ENCODE measurements at regions not wholly inside any gene's neighbourhood (a gene's known extent, or its start where the extent isn't known, plus 50 kb on each side); places are given as distances from the start of the nearest gene placed in this dataset.

- in situ Hi-C loops (cut with MboI; ENCODE audit: low sequenced_read_pairs, unreplicated experiment), result no loop called here
- DNase-seq (ENCODE audit: low spot score), result no peak
- TF ChIP-seq CTCF (IDR thresholded peaks at IDR 0.05; ENCODE audit: borderline replicate concordance, control extremely low read depth, extremely low read depth, insufficient read depth, missing control alignments), result no peak
Measured at GRCh38 chr5:145509336-145510136, 325.6 kb downstream of the PRELID2 start.

GRCh38 chr5:145506185-145506850, 328.8 kb downstream of the PRELID2 start:
- in situ Hi-C loops (cut with MboI; ENCODE audit: low sequenced_read_pairs, unreplicated experiment), result no loop called here
- no peak for TF ChIP-seq CTCF (IDR thresholded peaks at IDR 0.05; ENCODE audit: borderline replicate concordance, control extremely low read depth, extremely low read depth, insufficient read depth, missing control alignments)
- no peak for DNase-seq (ENCODE audit: low spot score)

GRCh38 chr5:145502906-145503305, 332.2 kb downstream of the PRELID2 start:
- TF ChIP-seq CTCF (IDR thresholded peaks at IDR 0.05; ENCODE audit: borderline replicate concordance, control extremely low read depth, extremely low read depth, insufficient read depth, missing control alignments), result no peak
- in situ Hi-C loops (cut with MboI; ENCODE audit: low sequenced_read_pairs, unreplicated experiment), result no loop called here
- DNase-seq (ENCODE audit: low spot score), result no peak

DNA sequence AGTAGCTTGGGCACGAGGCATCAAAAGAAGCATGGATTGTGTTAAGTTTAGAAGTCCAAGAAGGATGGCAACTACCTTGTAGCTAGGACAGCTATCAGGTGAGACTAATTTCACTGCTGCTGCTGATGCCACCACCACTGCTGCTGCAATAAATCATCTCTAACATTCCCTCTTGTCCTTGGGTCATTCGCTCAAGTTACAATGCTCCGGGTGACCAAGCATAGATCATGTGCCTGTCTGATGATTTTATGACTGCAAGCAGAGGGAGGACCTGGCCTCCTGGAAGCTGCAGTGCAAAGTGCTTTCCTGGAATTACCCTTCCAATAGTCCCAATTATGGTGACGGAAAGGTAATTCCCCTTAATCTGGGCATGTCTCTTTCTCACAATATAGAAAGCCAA, 334.4 kb downstream of the PRELID2 start:
- no peak for DNase-seq (ENCODE audit: low spot score)
- in situ Hi-C loops (cut with MboI; ENCODE audit: low sequenced_read_pairs, unreplicated experiment), result no loop called here
- no peak for TF ChIP-seq CTCF (IDR thresholded peaks at IDR 0.05; ENCODE audit: borderline replicate concordance, control extremely low read depth, extremely low read depth, insufficient read depth, missing control alignments)

- in situ Hi-C loops (cut with MboI; ENCODE audit: low sequenced_read_pairs, unreplicated experiment), result no loop called here
- no peak for DNase-seq (ENCODE audit: low spot score)
- TF ChIP-seq CTCF (IDR thresholded peaks at IDR 0.05; ENCODE audit: borderline replicate concordance, control extremely low read depth, extremely low read depth, insufficient read depth, missing control alignments), result no peak
Measured at GRCh38 chr5:145499483-145499882, 335.7 kb downstream of the PRELID2 start.

DNA sequence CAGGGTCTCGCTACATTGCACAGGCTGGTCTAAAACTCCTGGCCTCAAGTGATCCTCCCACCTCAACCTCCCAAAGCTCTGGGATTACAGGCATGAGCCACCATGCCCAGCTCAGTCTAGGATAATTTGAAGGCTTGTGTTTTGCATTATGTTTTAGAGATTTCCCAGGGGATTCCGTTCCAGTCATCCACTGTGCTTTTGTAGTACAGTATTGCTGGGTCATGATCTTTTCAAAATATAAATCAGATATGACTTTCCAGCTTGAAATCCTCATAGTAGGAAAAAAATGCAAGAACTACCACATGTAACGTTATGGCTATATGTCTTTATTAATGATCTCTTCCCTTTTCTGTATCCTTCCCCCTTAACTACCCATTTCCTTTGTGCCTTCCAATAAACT, 338.1 kb downstream of the PRELID2 start:
- DNase-seq (ENCODE audit: low spot score), result no peak
- in situ Hi-C loops (cut with MboI; ENCODE audit: low sequenced_read_pairs, unreplicated experiment), result no loop called here

More for the DNA sequence above, 338.1 kb downstream of the PRELID2 start:
- no peak for TF ChIP-seq CTCF (IDR thresholded peaks at IDR 0.05; ENCODE audit: borderline replicate concordance, control extremely low read depth, extremely low read depth, insufficient read depth, missing control alignments)

All from GM13976 (cell line).